Heart right ventricle (tissue), 16 donors: ENCODE measurements at regions not wholly inside any gene's neighbourhood (a gene's known extent, or its start where the extent isn't known, plus 50 kb on each side); places are given as distances from the start of the nearest gene placed in this dataset.

Experiments used
- ATAC-seq, 8 donors: fragments of 200-7000 bp; cut with Tn5 transposase; one replicate each; pipeline ENCODE4 v1.9.1; 2020; ENCODE audit warnings: mild to moderate bottlenecking in 8 of 8, moderate library complexity in 8 of 8, moderate number of reproducible peaks in 1 of 8
- DNase-seq, 2 donors: peaks; one replicate each; pipeline ENCODE4 v3.0.0-alpha.2; 2020
- H3K27ac ChIP-seq, 10 donors: fragments of 200-600 bp; sonication (generic) in 2 of 10; one replicate each; pipeline versions ENCODE4 v1.5.0 to v1.8.0; 2020 to 2022; ENCODE audit warnings: mild to moderate bottlenecking in 3 of 10
- H3K27me3 ChIP-seq, 7 donors: fragments of 200-600 bp; one replicate each; pipeline ENCODE4 v1.8.0; 2021 to 2022; ENCODE audit warnings: mild to moderate bottlenecking in 2 of 7
- H3K36me3 ChIP-seq, 9 donors: fragments of 200-600 bp; sonication (generic) in 1 of 9; one replicate each; pipeline versions ENCODE4 v1.5.0 to v1.8.0; 2020 to 2022; ENCODE audit warnings: mild to moderate bottlenecking in 2 of 9
- H3K4me1 ChIP-seq, 9 donors: fragments of 200-600 bp; sonication (generic) in 1 of 9; one replicate each; pipeline versions ENCODE4 v1.5.0 to v1.8.0; 2020 to 2022; ENCODE audit warnings: mild to moderate bottlenecking in 4 of 9
- H3K4me3 ChIP-seq, 10 donors: fragments of 200-600 bp; sonication (generic) in 2 of 10; one replicate each; pipeline versions ENCODE4 v1.5.0 to v1.8.0; 2020 to 2022; ENCODE audit warnings: mild to moderate bottlenecking in 7 of 10, moderate library complexity in 2 of 10
- H3K9me3 ChIP-seq, 11 donors: fragments of 200-600 bp in 10 of 11; sonication (generic) in 2 of 11; one replicate each; pipeline versions ENCODE4 v1.5.0 to v1.8.0; 2013 to 2022; ENCODE audit warnings: mild to moderate bottlenecking in 2 of 11, control low read depth in 1 of 11, moderate library complexity in 1 of 11
- WGBS, 2 donors: extraction: QIAGEN DNeasy Blood & Tissue Kit; methylation state at CpG; one replicate each; pipeline ENCODE4 v1.1.7; 2013; ENCODE audit warnings: inconsistent platforms in 1 of 2; 5-methylcytosine and 5-hydroxymethylcytosine counted together
- intact Hi-C, 10 donors: fragments of 100-400 bp; cut with DNase I; formaldehyde crosslinking; loops; one replicate each; pipeline versions ENCODE4 v1.11.1 to v1.14.2; 2022
- TF ChIP-seq, protein P1 (sequence below), 9 donors: fragments of 200-600 bp; sonication (generic) in 2 of 9; IDR thresholded peaks; one replicate each; pipeline versions ENCODE4 v1.5.0 to v1.8.0; 2021 to 2022; ENCODE audit warnings: antibody characterized with exemption in 9 of 9, mild to moderate bottlenecking in 5 of 9, moderate library complexity in 1 of 9
- donor health status: Arrhythmogenic right ventricular cardiomyopathy.
- donor health status: ischemic (EF 13 %, LVEDD 7.1; RV severe dilation, severe dysfunction).
- donor health status: healthy with polysubstance abuse.
- donor health status: DM: no; HTN: yes; CAD: no.
- donor health status: DM: no; HTN: no; CAD: no.
- donor health status: ischemic (EF 25% LVEDD 6.9; RV normal size, moderate dysfunction).
- donor health status: ischemic (EF 25% LVEDD 5.7; RV mildly dilated, moderate dysfunction).
- donor health status: healthy.
- donor health status: DM: yes; HTN: yes; CAD: no.
- donor health status: Ischemic cardiomyopathy.
- donor health status: ischemic (EF 35%, LVEDD 5.7; RV mildly dilated, moderate dysfunction).
- donor health status: nonischemic (EF 11% LVEDD 7.7; RV severe dilation, severe dysfunction).
- donor health status: DM: yes; HTN: yes; CAD: no.
- donor health status: PGD.
- donor health status: ischemic (EF 29% LVEDD 5.4; RV normal size, mild dysfunction).
- donor health status: nonischemic (EF 23%, LVEDD 6.1; RV moderate dilation, normal function).

DNA sequence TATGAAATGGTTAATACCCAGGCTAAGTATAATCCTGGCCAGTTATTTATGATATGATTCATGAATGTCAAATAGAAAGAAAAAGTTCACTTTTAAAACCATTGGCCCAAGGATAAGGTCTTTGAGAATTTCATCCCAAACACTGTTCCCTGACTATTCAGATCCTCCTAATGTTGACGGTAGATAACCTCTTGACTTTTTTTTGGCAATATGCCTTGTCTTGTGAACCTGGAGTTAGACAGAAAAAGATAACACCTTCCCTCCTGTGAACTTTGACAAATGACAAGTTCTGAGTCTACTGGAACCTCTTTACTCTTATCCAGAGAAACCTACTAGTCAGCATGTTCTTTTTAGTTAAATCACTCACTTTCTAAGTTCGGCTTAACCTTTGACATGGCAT is 166.8 kb upstream of the PREP start:
- TF ChIP-seq, protein P1, sequence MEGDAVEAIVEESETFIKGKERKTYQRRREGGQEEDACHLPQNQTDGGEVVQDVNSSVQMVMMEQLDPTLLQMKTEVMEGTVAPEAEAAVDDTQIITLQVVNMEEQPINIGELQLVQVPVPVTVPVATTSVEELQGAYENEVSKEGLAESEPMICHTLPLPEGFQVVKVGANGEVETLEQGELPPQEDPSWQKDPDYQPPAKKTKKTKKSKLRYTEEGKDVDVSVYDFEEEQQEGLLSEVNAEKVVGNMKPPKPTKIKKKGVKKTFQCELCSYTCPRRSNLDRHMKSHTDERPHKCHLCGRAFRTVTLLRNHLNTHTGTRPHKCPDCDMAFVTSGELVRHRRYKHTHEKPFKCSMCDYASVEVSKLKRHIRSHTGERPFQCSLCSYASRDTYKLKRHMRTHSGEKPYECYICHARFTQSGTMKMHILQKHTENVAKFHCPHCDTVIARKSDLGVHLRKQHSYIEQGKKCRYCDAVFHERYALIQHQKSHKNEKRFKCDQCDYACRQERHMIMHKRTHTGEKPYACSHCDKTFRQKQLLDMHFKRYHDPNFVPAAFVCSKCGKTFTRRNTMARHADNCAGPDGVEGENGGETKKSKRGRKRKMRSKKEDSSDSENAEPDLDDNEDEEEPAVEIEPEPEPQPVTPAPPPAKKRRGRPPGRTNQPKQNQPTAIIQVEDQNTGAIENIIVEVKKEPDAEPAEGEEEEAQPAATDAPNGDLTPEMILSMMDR (IDR thresholded peaks at IDR 0.05), result no peak
- Histone ChIP-seq H3K4me3 (no peak overlapping the region), H3K9me3 (no peaks in the 10 kb centered on the region), H3K27me3 (no peaks in the 10 kb centered on the region), H3K36me3 (no peaks in the 10 kb centered on the region), H3K27ac (no peak overlapping the region), H3K4me1 (peaks cover 0 to 6% (median 0%) of the 10 kb centered on the region in 9 donors)
- no peak for ATAC-seq
- 51 to 64% methylated on average over 2 of the region's 2 CpGs for WGBS, 2 donors
- DNase-seq, result no peak
- intact Hi-C loops, result no loop called here

DNA sequence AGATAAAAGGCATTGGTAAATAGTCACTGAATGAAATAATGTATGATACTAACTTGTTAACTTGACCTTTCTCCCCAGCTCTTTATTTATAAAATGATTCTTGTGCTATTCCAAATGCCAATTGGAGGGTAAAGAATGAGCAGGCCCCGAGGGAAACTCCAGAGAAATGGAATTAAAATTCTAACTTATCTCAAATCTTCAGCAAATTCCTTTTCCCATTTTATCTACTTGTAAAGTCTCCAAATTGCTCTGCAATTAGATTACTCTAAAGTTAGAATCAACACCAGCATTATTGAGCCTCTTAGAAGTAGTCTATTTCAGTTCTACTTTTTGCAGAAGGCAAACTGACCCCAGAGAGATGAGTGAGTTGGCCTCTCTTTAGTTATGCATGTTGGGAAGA is 165.9 kb upstream of the PREP start:
- H3K27ac ChIP-seq, result no peak overlapping the region
- TF ChIP-seq, protein P1 (IDR thresholded peaks at IDR 0.05), result no peak
- ATAC-seq, result no peak
- H3K9me3 ChIP-seq, result no peaks in the 10 kb centered on the region
- 53 to 67% methylated on average over 1 of the region's 1 CpG for WGBS, 2 donors
- H3K27me3 ChIP-seq, result no peaks in the 10 kb centered on the region
- no peak overlapping the region for H3K4me3 ChIP-seq
- no peaks in the 10 kb centered on the region for H3K36me3 ChIP-seq
- intact Hi-C loops, result no loop called here
- peaks cover 0 to 6% (median 0%) of the 10 kb centered on the region in 9 donors for H3K4me1 ChIP-seq
- no peak for DNase-seq

- Histone ChIP-seq H3K4me3 (no peak overlapping the region), H3K27me3 (no peaks in the 10 kb centered on the region), H3K27ac (no peak overlapping the region), H3K36me3 (no peaks in the 10 kb centered on the region), H3K9me3 (peaks cover 0 to under 1% (median 0%) of the 10 kb centered on the region in 11 donors), H3K4me1 (peaks cover 0 to 6% (median 0%) of the 10 kb centered on the region in 9 donors)
- intact Hi-C loops, result no loop called here
- WGBS, 2 donors, result 49 to 51% methylated on average over 2 of the region's 2 CpGs
- no peak for DNase-seq
- ATAC-seq, result no peak
- TF ChIP-seq, protein P1 (IDR thresholded peaks at IDR 0.05), result no peak
Observed at GRCh38 chr6:105568142-105568541, 165.3 kb upstream of the PREP start.

DNA sequence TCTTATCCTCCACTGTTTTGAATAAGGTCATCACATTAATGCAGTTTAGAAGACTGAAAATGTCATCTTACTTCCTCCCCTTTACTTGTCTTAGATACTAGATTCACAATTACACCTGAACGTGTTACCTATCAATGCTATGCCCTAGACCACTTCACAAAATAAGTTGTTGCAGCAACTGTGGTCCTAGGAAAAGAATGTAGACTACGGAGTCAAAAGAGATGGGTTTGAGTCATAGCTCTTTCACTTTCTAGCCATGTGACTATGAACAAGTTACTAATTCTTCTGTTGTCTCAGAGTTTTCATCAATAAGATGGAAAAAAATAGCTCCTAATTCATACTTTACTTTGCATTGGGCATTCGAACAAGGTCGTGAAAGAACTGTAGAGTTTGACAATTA is 164.3 kb upstream of the PREP start:
- TF ChIP-seq, protein P1 (IDR thresholded peaks at IDR 0.05), result no peak
- Histone ChIP-seq H3K9me3 (peaks cover 0 to 8% (median 0%) of the 10 kb centered on the region in 11 donors), H3K27ac (no peak overlapping the region), H3K36me3 (no peaks in the 10 kb centered on the region), H3K4me3 (no peak overlapping the region), H3K27me3 (no peaks in the 10 kb centered on the region), H3K4me1 (peaks cover 0 to 6% (median 0%) of the 10 kb centered on the region in 9 donors)
- ATAC-seq (no peak), DNase-seq (no peak)
- 86 to 88% methylated on average over 4 of the region's 4 CpGs for WGBS, 2 donors
- intact Hi-C loops, result no loop called here
